Duodenal mucosa (tissue), 2 donors: ENCODE measurements at regions not wholly inside any gene's neighbourhood (a gene's known extent, or its start where the extent isn't known, plus 50 kb on each side); places are given as distances from the start of the nearest gene placed in this dataset.

Experiments
- H3K27ac ChIP-seq: one replicate; pipeline ENCODE4 v1.7.0; 2013; ENCODE audit warnings: low read depth, low read length
- H3K27me3 ChIP-seq, 2 donors: one replicate each; pipeline ENCODE4 v1.7.0; 2013; ENCODE audit warnings: low read length in 2 of 2, control low read depth in 1 of 2; ENCODE audit not compliant: insufficient read depth in 2 of 2, control insufficient read depth in 1 of 2
- H3K36me3 ChIP-seq, 2 donors: one replicate each; pipeline ENCODE4 v1.7.0; 2013; ENCODE audit warnings: low read length in 2 of 2, control low read depth in 1 of 2; ENCODE audit not compliant: insufficient read depth in 2 of 2, control insufficient read depth in 1 of 2
- H3K4me1 ChIP-seq, 2 donors: one replicate each; pipeline ENCODE4 v1.7.0; 2013; ENCODE audit warnings: low read length in 2 of 2, control low read depth in 1 of 2; ENCODE audit not compliant: insufficient read depth in 2 of 2, control insufficient read depth in 1 of 2
- H3K4me3 ChIP-seq, 2 donors: one replicate each; pipeline ENCODE4 v1.7.0; 2013; ENCODE audit warnings: low read length in 2 of 2, low read depth in 1 of 2
- H3K9ac ChIP-seq, 2 donors: one replicate each; pipeline ENCODE4 v1.7.0; 2013; ENCODE audit warnings: low read length in 2 of 2, low read depth in 1 of 2
- H3K9me3 ChIP-seq, 2 donors: one replicate each; pipeline ENCODE4 v1.7.0; 2013; ENCODE audit warnings: low read length in 2 of 2, control low read depth in 1 of 2; ENCODE audit not compliant: control insufficient read depth in 1 of 2

GRCh38 chr1:208909011-208909984 is 665.1 kb upstream of the PLXNA2 start:
- Histone ChIP-seq H3K4me3 (no peak overlapping the region), H3K4me1 (no peaks in the 10 kb centered on the region), H3K9me3 (no peaks in the 10 kb centered on the region), H3K27me3 (no peaks in the 10 kb centered on the region), H3K36me3 (no peaks in the 10 kb centered on the region), H3K27ac (no peak overlapping the region), H3K9ac (no peak overlapping the region)

GRCh38 chr1:208910161-208910560 is 666.0 kb upstream of the PLXNA2 start:
- Histone ChIP-seq H3K9me3 (no peaks in the 10 kb centered on the region), H3K36me3 (no peaks in the 10 kb centered on the region), H3K9ac (no peak overlapping the region), H3K4me1 (no peaks in the 10 kb centered on the region), H3K27ac (no peak overlapping the region), H3K4me3 (no peak overlapping the region), H3K27me3 (no peaks in the 10 kb centered on the region)

GRCh38 chr1:208917281-208917680 is 666.2 kb upstream of the CAMK1G start:
- H3K4me1 ChIP-seq = no peaks in the 10 kb centered on the region
- no peaks in the 10 kb centered on the region for H3K9me3 ChIP-seq
- no peak overlapping the region for H3K4me3 ChIP-seq
- no peak overlapping the region for H3K27ac ChIP-seq
- H3K27me3 ChIP-seq = no peaks in the 10 kb centered on the region
- no peaks in the 10 kb centered on the region for H3K36me3 ChIP-seq
- no peak overlapping the region for H3K9ac ChIP-seq

- Histone ChIP-seq H3K36me3 (no peaks in the 10 kb centered on the region), H3K4me1 (no peaks in the 10 kb centered on the region), H3K9ac (no peak overlapping the region), H3K27me3 (no peaks in the 10 kb centered on the region), H3K9me3 (no peaks in the 10 kb centered on the region), H3K4me3 (no peak overlapping the region), H3K27ac (no peak overlapping the region)
Measured at GRCh38 chr1:208917723-208918122, 665.8 kb upstream of the CAMK1G start.

- Histone ChIP-seq H3K4me3 (no peak overlapping the region), H3K9me3 (no peaks in the 10 kb centered on the region), H3K36me3 (no peaks in the 10 kb centered on the region), H3K27ac (no peak overlapping the region), H3K27me3 (no peaks in the 10 kb centered on the region), H3K4me1 (no peaks in the 10 kb centered on the region), H3K9ac (no peak overlapping the region)
Measured at GRCh38 chr1:208918160-208918559, 665.4 kb upstream of the CAMK1G start.

GRCh38 chr1:208919371-208919770 is 664.1 kb upstream of the CAMK1G start:
- H3K4me1 ChIP-seq = no peaks in the 10 kb centered on the region
- H3K9me3 ChIP-seq = no peaks in the 10 kb centered on the region
- H3K27me3 ChIP-seq = no peaks in the 10 kb centered on the region
- H3K9ac ChIP-seq = no peak overlapping the region
- H3K27ac ChIP-seq = no peak overlapping the region
- H3K36me3 ChIP-seq = no peaks in the 10 kb centered on the region
- H3K4me3 ChIP-seq = no peak overlapping the region

GRCh38 chr1:208921259-208921658 is 662.3 kb upstream of the CAMK1G start:
- no peaks in the 10 kb centered on the region for H3K36me3 ChIP-seq
- no peak overlapping the region for H3K27ac ChIP-seq
- no peak overlapping the region for H3K4me3 ChIP-seq
- no peak overlapping the region for H3K9ac ChIP-seq
- no peaks in the 10 kb centered on the region for H3K9me3 ChIP-seq
- no peaks in the 10 kb centered on the region for H3K4me1 ChIP-seq
- no peaks in the 10 kb centered on the region for H3K27me3 ChIP-seq

- no peaks in the 10 kb centered on the region for H3K27me3 ChIP-seq
- H3K4me1 ChIP-seq = no peaks in the 10 kb centered on the region
- H3K9ac ChIP-seq = no peak overlapping the region
- H3K36me3 ChIP-seq = no peaks in the 10 kb centered on the region
- no peaks in the 10 kb centered on the region for H3K9me3 ChIP-seq
- H3K27ac ChIP-seq = no peak overlapping the region
- H3K4me3 ChIP-seq = no peak overlapping the region
Measured at GRCh38 chr1:208923456-208923855, 660.1 kb upstream of the CAMK1G start.

GRCh38 chr1:208923946-208924720 is 659.4 kb upstream of the CAMK1G start:
- no peaks in the 10 kb centered on the region for H3K27me3 ChIP-seq

GRCh38 chr1:208924928-208925327 is 658.6 kb upstream of the CAMK1G start:
- no peak overlapping the region for H3K4me3 ChIP-seq
- H3K27me3 ChIP-seq = no peaks in the 10 kb centered on the region
- no peaks in the 10 kb centered on the region for H3K4me1 ChIP-seq
- H3K36me3 ChIP-seq = no peaks in the 10 kb centered on the region
- H3K9ac ChIP-seq = no peak overlapping the region
- no peaks in the 10 kb centered on the region for H3K9me3 ChIP-seq
- no peak overlapping the region for H3K27ac ChIP-seq

More at GRCh38 chr1:208923946-208924720, 659.4 kb upstream of the CAMK1G start:
- Histone ChIP-seq H3K4me3 (no peak overlapping the region), H3K9me3 (no peaks in the 10 kb centered on the region), H3K27ac (no peak overlapping the region), H3K36me3 (no peaks in the 10 kb centered on the region), H3K4me1 (no peaks in the 10 kb centered on the region), H3K9ac (no peak overlapping the region)
